HEK293 (cell line): ENCODE measurements at regions not wholly inside any gene's neighbourhood (a gene's known extent, or its start where the extent isn't known, plus 50 kb on each side); places are given as distances from the start of the nearest gene placed in this dataset.

ENCODE experiments used
- CTCF ChIP-seq: fragments of 450-650 bp; formaldehyde crosslinking; IDR thresholded peaks from 2 replicates; pipeline ENCODE4 v1.5.1; 2016; ENCODE audit warnings: missing biosample characterization, missing genetic modification characterization
- ZBTB17 ChIP-seq: fragments of 450-650 bp; formaldehyde crosslinking; IDR thresholded peaks from 2 replicates; pipeline ENCODE4 v1.5.1; 2016; ENCODE audit warnings: missing biosample characterization, missing genetic modification characterization
- ZBTB21 ChIP-seq: fragments of 450-650 bp; formaldehyde crosslinking; IDR thresholded peaks from 2 replicates; pipeline ENCODE4 v1.5.1; 2017; ENCODE audit warnings: missing biosample characterization, missing genetic modification characterization
- ZNF350 ChIP-seq: fragments of 450-650 bp; formaldehyde crosslinking; IDR thresholded peaks from 2 replicates; pipeline ENCODE4 v1.5.0; 2017; ENCODE audit warnings: missing biosample characterization, mild to moderate bottlenecking, missing genetic modification characterization
- ZNF513 ChIP-seq: fragments of 450-650 bp; IDR thresholded peaks from 2 replicates; pipeline ENCODE4 v1.5.1; 2018; ENCODE audit warnings: missing biosample characterization, missing genetic modification characterization
- ZNF514 ChIP-seq: fragments of 450-650 bp; formaldehyde crosslinking; IDR thresholded peaks from 2 replicates; pipeline ENCODE4 v1.5.1; 2016; ENCODE audit warnings: missing biosample characterization, missing genetic modification characterization
- TF ChIP-seq, protein P1 (sequence below): sonication (generic); formaldehyde crosslinking; IDR thresholded peaks from 2 replicates; pipeline ENCODE4 v1.8.1; 2022; ENCODE audit warnings: mild to moderate bottlenecking, moderate library complexity, missing genetic modification reagents

DNA sequence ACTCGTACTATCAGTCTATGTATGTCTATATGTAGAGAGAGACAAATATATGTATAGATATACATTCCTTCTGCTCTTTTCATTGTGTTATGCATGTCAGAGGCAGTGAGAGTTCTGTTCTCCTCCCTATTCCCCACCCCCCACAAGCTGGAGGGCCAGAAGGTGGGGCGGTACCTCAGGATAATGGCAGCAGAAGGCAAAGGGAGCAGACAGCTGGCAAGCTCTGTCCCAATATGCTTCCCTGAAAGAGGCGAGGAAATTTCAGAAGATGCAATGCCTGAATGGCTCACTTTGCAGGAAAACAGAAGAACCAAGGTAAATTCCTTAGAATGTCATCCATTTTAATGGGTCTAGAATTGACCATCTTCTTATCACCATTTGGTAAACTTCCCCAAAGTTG lies 114.4 kb downstream of the NAA11 start:
- TF ChIP-seq CTCF (tag by site-specific recombination) (no peak), ZBTB17 (tag by site-specific recombination) (no peak), ZBTB21 (tag by site-specific recombination) (no peak), ZNF513 (tag by site-specific recombination) (no peak), ZNF350 (tag by site-specific recombination) (no peak), ZNF514 (no peak)
- TF ChIP-seq, protein P1, sequence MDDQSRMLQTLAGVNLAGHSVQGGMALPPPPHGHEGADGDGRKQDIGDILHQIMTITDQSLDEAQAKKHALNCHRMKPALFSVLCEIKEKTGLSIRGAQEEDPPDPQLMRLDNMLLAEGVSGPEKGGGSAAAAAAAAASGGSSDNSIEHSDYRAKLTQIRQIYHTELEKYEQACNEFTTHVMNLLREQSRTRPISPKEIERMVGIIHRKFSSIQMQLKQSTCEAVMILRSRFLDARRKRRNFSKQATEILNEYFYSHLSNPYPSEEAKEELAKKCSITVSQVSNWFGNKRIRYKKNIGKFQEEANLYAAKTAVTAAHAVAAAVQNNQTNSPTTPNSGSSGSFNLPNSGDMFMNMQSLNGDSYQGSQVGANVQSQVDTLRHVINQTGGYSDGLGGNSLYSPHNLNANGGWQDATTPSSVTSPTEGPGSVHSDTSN = no peak
